Prostate gland (tissue), 2 donors: ENCODE measurements at regions not wholly inside any gene's neighbourhood (a gene's known extent, or its start where the extent isn't known, plus 50 kb on each side); places are given as distances from the start of the nearest gene placed in this dataset.

ENCODE experiments used
- DNase-seq: peaks from one replicate; pipeline ENCODE4 v3.0.0-alpha.2; 2019; ENCODE audit warnings: low spot score
- H3K27ac ChIP-seq, 2 donors: fragments of 200-600 bp; sonication (generic); 2 replicates each; pipeline ENCODE4 v1.5.1; 2017 to 2019
- H3K27me3 ChIP-seq: fragments of 200-600 bp; sonication (generic); replicated peaks from 2 replicates; pipeline ENCODE4 v1.5.1; 2019; ENCODE audit not compliant: insufficient read depth
- H3K36me3 ChIP-seq, 2 donors: fragments of 200-600 bp; sonication (generic); 1 replicate in 1 of 2; 2 replicates in 1 of 2; pipeline versions ENCODE4 v1.5.1 to v1.8.1; 2017 to 2019
- H3K4me1 ChIP-seq: fragments of 200-600 bp; sonication (generic); replicated peaks from 2 replicates; pipeline ENCODE4 v1.5.1; 2019
- H3K4me3 ChIP-seq, 2 donors: fragments of 200-600 bp; sonication (generic); 2 replicates each; pipeline ENCODE4 v1.5.1; 2017 to 2019
- H3K9me3 ChIP-seq: fragments of 200-600 bp; sonication (generic); 2 replicates; pipeline ENCODE4 v1.5.1; 2017
- CTCF ChIP-seq, 4 experiments: fragments of 200-600 bp in 2 of 4; fragments of 450-650 bp in 2 of 4; sonication (generic) in 2 of 4; IDR thresholded peaks; 1 replicate in 3 of 4; 2 replicates in 1 of 4; pipeline ENCODE4 v1.5.1; 2016 to 2019; ENCODE audit warnings: antibody characterized with exemption in 4 of 4, mild to moderate bottlenecking in 2 of 4, moderate library complexity in 2 of 4
- POLR2A ChIP-seq: fragments of 450-650 bp; IDR thresholded peaks from one replicate; pipeline ENCODE4 v1.6.1; 2016; ENCODE audit warnings: antibody characterized with exemption, mild to moderate bottlenecking
- POLR2AphosphoS5 ChIP-seq: sonication (generic); formaldehyde crosslinking; IDR thresholded peaks from one replicate; pipeline ENCODE4 v1.6.1; 2017; ENCODE audit warnings: antibody characterized with exemption
- WGBS: methylation state at CpG from one replicate; pipeline ENCODE4 v1.1.5; 2018; 5-methylcytosine and 5-hydroxymethylcytosine counted together
- intact Hi-C: fragments of 100-400 bp; cut with DNase I; formaldehyde crosslinking; loops from one replicate; pipeline ENCODE4 v1.14.2; 2022

DNA sequence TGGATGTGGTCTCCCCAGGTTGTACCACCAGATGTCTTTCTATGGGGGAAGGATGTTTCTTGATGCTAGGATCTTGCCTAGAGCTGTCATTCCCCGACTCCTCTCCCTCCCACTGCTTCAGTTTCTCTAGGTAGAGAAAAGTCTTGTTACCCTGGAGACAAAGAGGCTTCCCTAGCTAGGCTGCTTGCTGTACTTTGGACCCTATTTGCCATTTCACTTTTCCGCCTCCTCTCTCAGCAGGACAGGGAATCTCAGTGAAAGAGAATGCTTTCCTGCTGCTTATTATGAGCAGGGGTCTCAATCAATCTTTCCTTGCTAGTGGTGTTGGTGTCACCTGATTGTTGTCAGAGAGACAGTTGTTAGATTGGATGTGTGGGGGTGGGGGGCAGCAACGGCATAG is 818.8 kb upstream of the GYPC start:
- 54% methylated on average over 3 of the region's 3 CpGs for WGBS
- H3K4me1 ChIP-seq = no peaks in the 10 kb centered on the region
- H3K27ac ChIP-seq = no peak overlapping the region
- H3K36me3 ChIP-seq = no peaks in the 10 kb centered on the region
- no peak for DNase-seq
- TF ChIP-seq POLR2A (no peak), POLR2AphosphoS5 (no peak), CTCF (IDR thresholded peaks at IDR 0.05) (no peak)
- no peak overlapping the region for H3K4me3 ChIP-seq
- intact Hi-C loops = no loop called here
- H3K9me3 ChIP-seq = no peaks in the 10 kb centered on the region
- H3K27me3 ChIP-seq = no peaks in the 10 kb centered on the region

DNA sequence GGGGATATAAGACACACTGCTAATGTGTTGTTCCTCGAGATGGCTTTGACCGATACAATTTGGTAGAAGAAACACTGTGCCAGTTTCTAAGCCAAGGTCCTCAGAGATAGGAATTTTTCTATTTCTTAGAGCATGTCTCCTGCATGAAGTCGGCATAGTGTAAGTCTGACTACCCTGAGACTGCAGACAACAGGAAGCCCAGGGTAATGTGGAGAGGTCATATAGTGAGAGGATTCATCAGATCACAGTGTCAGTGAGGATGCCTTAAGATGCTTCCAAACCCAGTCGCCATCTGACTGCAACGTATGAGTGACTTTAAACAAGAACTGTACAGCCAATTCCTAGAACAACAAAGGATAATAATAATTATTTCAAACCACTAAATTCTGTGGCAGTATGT is 818.3 kb upstream of the GYPC start:
- 81% methylated on average over 5 of the region's 5 CpGs for WGBS
- no peak overlapping the region for H3K27ac ChIP-seq
- no peaks in the 10 kb centered on the region for H3K9me3 ChIP-seq
- no peak for TF ChIP-seq POLR2AphosphoS5
- TF ChIP-seq CTCF (IDR thresholded peaks at IDR 0.05) = no peak
- H3K4me3 ChIP-seq = no peak overlapping the region
- intact Hi-C loops = no loop called here
- H3K27me3 ChIP-seq = no peaks in the 10 kb centered on the region
- no peaks in the 10 kb centered on the region for H3K36me3 ChIP-seq
- no peak for DNase-seq
- no peaks in the 10 kb centered on the region for H3K4me1 ChIP-seq

DNA sequence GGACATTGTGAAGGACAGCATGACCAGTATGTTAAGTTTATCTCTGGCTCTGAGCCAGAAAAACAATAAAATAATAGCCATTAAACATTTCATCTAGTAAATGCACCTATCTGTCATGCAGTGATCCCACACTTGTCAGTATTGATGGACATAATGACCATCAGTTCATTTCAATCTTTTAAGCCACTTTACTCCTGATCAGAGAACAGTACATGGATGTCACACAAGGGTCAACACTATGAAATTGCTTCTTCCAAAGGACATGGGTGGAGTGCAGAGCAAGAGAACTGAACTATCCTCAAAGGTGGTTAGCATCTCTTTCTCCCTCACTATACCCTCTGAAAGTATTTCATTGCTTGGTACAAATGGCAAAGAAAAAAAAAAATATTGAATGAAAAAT is 816.0 kb upstream of the GYPC start:
- no peak overlapping the region for H3K27ac ChIP-seq
- H3K4me1 ChIP-seq = no peaks in the 10 kb centered on the region
- H3K27me3 ChIP-seq = no peaks in the 10 kb centered on the region
- intact Hi-C loops = no loop called here
- H3K4me3 ChIP-seq = no peak overlapping the region
- no peak for DNase-seq
- no peak for TF ChIP-seq POLR2AphosphoS5
- TF ChIP-seq POLR2A = no peak
- TF ChIP-seq CTCF (IDR thresholded peaks at IDR 0.05) = no peak
- no peaks in the 10 kb centered on the region for H3K36me3 ChIP-seq
- H3K9me3 ChIP-seq = no peaks in the 10 kb centered on the region

- TF ChIP-seq POLR2A (no peak), POLR2AphosphoS5 (no peak), CTCF (IDR thresholded peaks at IDR 0.05) (no peak)
- no peak for DNase-seq
- Histone ChIP-seq H3K27me3 (no peaks in the 10 kb centered on the region), H3K36me3 (no peaks in the 10 kb centered on the region), H3K4me3 (no peak overlapping the region), H3K27ac (no peak overlapping the region), H3K9me3 (no peaks in the 10 kb centered on the region), H3K4me1 (no peaks in the 10 kb centered on the region)
- intact Hi-C loops = no loop called here
- 65% methylated on average over 1 of the region's 1 CpG for WGBS
Measured at GRCh38 chr2:125842041-125842440, 813.9 kb upstream of the GYPC start.

DNA sequence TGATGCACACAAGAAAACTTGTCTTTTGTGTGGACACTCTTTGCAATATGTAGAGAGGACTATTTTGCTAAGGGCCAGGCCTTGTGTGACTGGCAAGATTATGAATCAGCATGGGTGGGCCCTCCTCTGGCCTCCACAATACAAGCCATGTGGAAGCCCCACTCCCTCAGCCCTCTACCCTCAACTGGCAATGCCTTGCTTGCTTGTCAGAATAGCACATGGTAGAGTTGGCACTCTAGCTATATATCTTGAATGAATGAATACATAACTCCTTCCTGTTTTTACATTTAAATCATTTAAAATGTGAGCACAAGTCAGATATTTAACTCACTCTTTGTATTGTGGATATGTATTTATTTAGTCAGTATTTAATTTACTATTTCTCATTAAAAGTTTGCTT is 805.4 kb upstream of the GYPC start:
- H3K27ac ChIP-seq = no peak overlapping the region
- DNase-seq = no peak
- no peaks in the 10 kb centered on the region for H3K4me1 ChIP-seq
- H3K4me3 ChIP-seq = no peak overlapping the region
- H3K36me3 ChIP-seq = no peaks in the 10 kb centered on the region
- H3K27me3 ChIP-seq = no peaks in the 10 kb centered on the region
- TF ChIP-seq POLR2A (no peak), CTCF (IDR thresholded peaks at IDR 0.05) (no peak), POLR2AphosphoS5 (no peak)
- intact Hi-C loops = no loop called here
- no peaks in the 10 kb centered on the region for H3K9me3 ChIP-seq
